ENCODE measurements at regions not wholly inside any gene's neighbourhood (a gene's known extent, or its start where the extent isn't known, plus 50 kb on each side); places are given as distances from the start of the nearest gene placed in this dataset.

- DNase-seq (ENCODE audit: low spot score) (no peak), ATAC-seq (ENCODE audit: insufficient number of reproducible peaks, low FRiP score, low read depth) (no peak)
- Histone ChIP-seq H3K9me3 (no peaks in the 10 kb centered on the region), H3K36me3 (no peaks in the 10 kb centered on the region), H3K27me3 (replicated peaks; ENCODE audit: insufficient read depth) (no peaks in the 10 kb centered on the region), H3K4me1 (ENCODE audit: control insufficient read depth in 1 of 2, low read depth in 2 of 2) (no peaks in the 10 kb centered on the region), H3K27ac (no peak overlapping the region), H3K4me3 (no peak overlapping the region)
- no peak for TF ChIP-seq CTCF (IDR thresholded peaks at IDR 0.05)
Measured at GRCh38 chr21:36571556-36571955, 91.6 kb upstream of the CLDN14 start.

GRCh38 chr21:36572039-36572438, 92.1 kb upstream of the CLDN14 start:
- ATAC-seq (ENCODE audit: insufficient number of reproducible peaks, low FRiP score, low read depth), result no peak
- Histone ChIP-seq H3K27ac (no peak overlapping the region), H3K27me3 (replicated peaks; ENCODE audit: insufficient read depth) (no peaks in the 10 kb centered on the region), H3K36me3 (no peaks in the 10 kb centered on the region), H3K9me3 (no peaks in the 10 kb centered on the region), H3K4me1 (ENCODE audit: control insufficient read depth in 1 of 2, low read depth in 2 of 2) (no peaks in the 10 kb centered on the region), H3K4me3 (no peak overlapping the region)
- TF ChIP-seq CTCF (IDR thresholded peaks at IDR 0.05), result no peak
- DNase-seq (ENCODE audit: low spot score), result no peak

GRCh38 chr21:36575306-36575705, 95.4 kb upstream of the CLDN14 start:
- no peaks in the 10 kb centered on the region for H3K27me3 ChIP-seq (replicated peaks; ENCODE audit: insufficient read depth)
- no peak overlapping the region for H3K4me3 ChIP-seq
- DNase-seq (ENCODE audit: low spot score) (no peak), ATAC-seq (ENCODE audit: insufficient number of reproducible peaks, low FRiP score, low read depth) (no peak)
- no peaks in the 10 kb centered on the region for H3K4me1 ChIP-seq (ENCODE audit: control insufficient read depth in 1 of 2, low read depth in 2 of 2)
- H3K36me3 ChIP-seq, result no peaks in the 10 kb centered on the region
- H3K9me3 ChIP-seq, result no peaks in the 10 kb centered on the region
- TF ChIP-seq CTCF (IDR thresholded peaks at IDR 0.05), result no peak
- H3K27ac ChIP-seq, result no peak overlapping the region

DNA sequence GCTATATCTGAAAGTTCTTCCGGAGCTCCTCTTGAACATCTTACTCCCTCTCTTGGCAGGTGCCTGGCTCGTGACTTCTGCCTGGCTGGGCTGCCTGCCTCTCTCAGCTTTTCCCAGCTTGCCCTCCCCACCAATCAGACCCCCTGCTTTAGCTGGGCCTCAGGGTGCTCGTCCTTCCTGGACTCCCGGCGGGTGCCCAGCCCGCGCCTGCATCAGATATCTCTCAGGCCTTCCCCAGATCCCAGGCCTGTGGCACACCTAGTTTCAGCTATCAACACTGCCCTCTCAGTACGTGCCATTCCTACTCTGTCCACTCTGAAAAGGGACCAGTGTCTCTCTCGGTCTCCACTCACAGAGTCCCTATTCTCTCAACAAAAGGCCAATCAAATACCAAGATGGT, 96.5 kb upstream of the CLDN14 start:
- ATAC-seq (ENCODE audit: insufficient number of reproducible peaks, low FRiP score, low read depth) (no peak), DNase-seq (ENCODE audit: low spot score) (no peak)
- no peak overlapping the region for H3K27ac ChIP-seq
- no peaks in the 10 kb centered on the region for H3K4me1 ChIP-seq (ENCODE audit: control insufficient read depth in 1 of 2, low read depth in 2 of 2)
- H3K27me3 ChIP-seq (replicated peaks; ENCODE audit: insufficient read depth), result no peaks in the 10 kb centered on the region
- TF ChIP-seq CTCF (IDR thresholded peaks at IDR 0.05), result no peak
- H3K36me3 ChIP-seq, result no peaks in the 10 kb centered on the region
- no peak overlapping the region for H3K4me3 ChIP-seq
- no peaks in the 10 kb centered on the region for H3K9me3 ChIP-seq

- no peaks in the 10 kb centered on the region for H3K4me1 ChIP-seq (ENCODE audit: control insufficient read depth in 1 of 2, low read depth in 2 of 2)
- no peak for DNase-seq (ENCODE audit: low spot score)
- ATAC-seq (ENCODE audit: insufficient number of reproducible peaks, low FRiP score, low read depth), result no peak
- no peaks in the 10 kb centered on the region for H3K9me3 ChIP-seq
- H3K36me3 ChIP-seq, result no peaks in the 10 kb centered on the region
- H3K27me3 ChIP-seq (replicated peaks; ENCODE audit: insufficient read depth), result no peaks in the 10 kb centered on the region
- TF ChIP-seq CTCF (IDR thresholded peaks at IDR 0.05), result no peak
- H3K27ac ChIP-seq, result no peak overlapping the region
- no peak overlapping the region for H3K4me3 ChIP-seq
Measured at GRCh38 chr21:36579898-36580297, 100.0 kb upstream of the CLDN14 start.
